EL (cell line): ENCODE measurements at regions not wholly inside any gene's neighbourhood (a gene's known extent, or its start where the extent isn't known, plus 50 kb on each side); places are given as distances from the start of the nearest gene placed in this dataset.
"Not testable (repeated sequence)": the region's sequence is repeated elsewhere in the genome, so short reads cannot be mapped to it uniquely, and the experiment has no call there.

Source experiments
- DNase-seq: peaks from one replicate; pipeline ENCODE4 v3.0.0-alpha.2; 2016

DNA sequence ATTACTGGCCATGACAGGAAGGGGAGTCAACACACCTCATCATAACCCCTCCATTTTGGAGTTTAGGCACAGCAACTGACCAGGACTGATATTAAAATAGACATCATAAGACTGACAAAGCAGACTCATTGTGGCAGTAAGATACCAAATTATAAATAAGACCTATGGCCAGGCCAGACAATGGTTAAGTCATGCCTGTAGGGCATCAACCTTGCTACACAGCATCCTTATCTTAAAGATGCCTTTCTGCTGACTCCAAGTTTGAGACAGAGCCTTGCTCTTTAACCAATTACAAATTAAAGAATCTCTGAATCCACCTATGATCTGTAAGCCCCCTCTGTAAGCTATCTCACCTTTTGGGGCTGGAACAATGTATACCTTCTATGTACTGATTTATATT, 65.5 kb downstream of the VCX2 start:
- DNase-seq = no peak

- DNase-seq = no peak
Measured at GRCh38 chrX:8103655-8104054, 67.4 kb downstream of the VCX2 start.

- no peak for DNase-seq
Measured at GRCh38 chrX:8091510-8091909, 79.6 kb downstream of the VCX2 start.

DNA sequence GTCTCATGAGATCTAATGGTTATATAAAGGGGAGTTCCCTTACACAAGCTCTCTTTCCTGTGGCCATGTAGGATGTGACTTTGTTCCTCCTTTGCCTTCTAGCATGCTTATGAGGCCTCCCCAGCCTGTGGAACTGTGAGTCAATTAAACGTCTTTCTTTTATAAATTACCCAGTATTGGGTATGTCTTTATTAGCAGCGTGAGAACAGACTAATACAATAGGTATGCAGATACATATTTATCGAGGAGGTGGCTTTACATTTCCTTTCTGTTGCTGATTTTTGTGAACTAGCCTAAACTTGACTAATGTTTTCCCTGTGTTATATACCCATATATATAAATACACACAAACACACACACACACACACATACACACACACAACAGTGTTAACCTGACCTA, 80.2 kb downstream of the VCX2 start:
- no peak for DNase-seq

DNA sequence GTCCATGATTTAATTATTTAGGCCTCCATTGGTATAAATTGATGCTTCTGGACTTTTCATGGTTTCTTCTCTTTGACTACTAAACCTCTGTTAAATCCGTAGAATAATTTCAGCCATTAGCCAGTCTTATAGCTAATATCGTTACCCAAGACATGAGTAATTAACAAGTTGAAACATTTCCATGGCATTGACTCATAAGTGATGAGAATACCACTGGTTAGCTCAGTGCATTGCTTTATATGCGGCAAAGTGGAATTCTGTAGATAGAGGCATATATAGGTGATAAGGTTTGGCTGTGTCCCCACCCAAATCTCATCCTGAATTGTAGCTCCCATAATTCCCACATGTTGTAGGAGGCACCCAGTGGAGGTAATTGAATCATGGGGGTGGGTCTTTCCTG, 80.6 kb downstream of the VCX2 start:
- no peak for DNase-seq

DNA sequence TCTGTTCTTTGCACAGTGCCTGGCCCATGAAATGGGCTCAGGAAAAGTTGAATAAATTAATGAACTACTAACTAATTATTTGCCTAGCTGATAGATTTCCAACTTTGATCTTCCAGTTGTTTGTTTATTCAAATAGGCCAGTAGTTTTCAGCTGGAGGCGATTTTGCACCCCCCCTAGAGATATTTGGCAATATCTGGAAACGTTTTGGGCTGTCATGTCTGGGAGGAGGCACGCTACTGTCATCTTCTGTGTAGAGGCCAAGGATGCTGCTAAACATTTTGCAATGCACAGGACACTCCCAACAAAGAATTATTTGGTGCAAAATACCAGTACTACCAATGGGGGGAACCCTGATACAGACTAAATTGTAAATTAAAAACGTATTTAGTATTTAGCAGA, 81.9 kb downstream of the VCX2 start:
- no peak for DNase-seq

GRCh38 chrX:8084006-8084405, 87.1 kb downstream of the VCX2 start:
- peak; percentile 23 for DNase-seq

GRCh38 chrX:8083286-8083685, 87.8 kb downstream of the VCX2 start:
- no peak for DNase-seq

DNA sequence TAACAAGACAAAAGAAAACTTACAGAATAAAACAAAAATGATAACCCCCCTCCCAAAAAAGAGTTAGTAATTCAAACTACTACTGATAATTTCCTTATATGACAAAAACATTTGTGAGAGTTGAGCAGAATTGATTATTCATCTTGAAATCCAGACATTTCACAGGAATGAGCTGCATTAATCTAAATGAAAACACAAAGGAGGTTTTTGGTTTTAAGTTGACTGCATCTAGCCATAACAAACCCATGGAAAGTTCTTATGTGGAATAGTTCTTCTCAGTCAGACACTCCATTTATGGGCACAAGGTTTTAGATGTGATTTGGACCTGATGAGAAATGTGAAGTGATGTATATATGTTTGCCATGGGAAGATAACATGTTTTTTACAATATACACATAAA, 95.4 kb downstream of the VCX2 start:
- DNase-seq = no peak

DNA sequence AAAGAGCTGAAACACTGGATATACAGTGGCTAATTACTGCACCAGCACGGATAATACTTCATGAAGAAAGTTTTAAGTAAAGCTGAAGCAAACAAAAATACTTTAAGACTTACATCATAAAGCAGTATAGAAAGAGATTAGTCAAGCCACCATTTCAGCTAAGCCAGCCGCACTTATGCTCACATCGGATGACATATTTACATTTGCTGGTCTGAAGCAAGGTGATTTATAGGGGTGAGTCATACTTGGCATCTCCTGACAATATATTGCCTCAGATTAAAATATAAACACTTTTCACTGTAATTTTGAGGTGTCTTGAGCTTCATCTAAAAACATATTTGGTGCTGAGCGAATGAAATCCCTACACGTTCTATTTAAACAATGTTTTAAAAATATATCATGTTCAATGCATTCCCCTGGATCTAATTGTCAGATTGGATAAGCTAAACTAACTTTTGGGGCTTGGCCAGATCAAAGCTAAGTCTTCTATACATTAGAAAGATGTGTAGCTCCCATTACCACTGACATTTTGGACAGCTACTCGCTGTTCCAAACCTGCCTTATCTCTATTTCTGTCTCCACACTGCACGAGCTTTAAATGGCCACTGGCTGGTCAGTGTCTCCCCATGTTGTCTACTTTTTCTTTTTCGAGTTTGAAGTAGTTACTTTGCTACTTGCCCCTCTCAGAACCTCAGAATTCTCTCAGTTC, 103.2 kb downstream of the VCX2 start:
- peak; percentile 2 for DNase-seq

GRCh38 chrX:8052909-8053308, 118.2 kb downstream of the VCX2 start:
- no peak for DNase-seq

DNA sequence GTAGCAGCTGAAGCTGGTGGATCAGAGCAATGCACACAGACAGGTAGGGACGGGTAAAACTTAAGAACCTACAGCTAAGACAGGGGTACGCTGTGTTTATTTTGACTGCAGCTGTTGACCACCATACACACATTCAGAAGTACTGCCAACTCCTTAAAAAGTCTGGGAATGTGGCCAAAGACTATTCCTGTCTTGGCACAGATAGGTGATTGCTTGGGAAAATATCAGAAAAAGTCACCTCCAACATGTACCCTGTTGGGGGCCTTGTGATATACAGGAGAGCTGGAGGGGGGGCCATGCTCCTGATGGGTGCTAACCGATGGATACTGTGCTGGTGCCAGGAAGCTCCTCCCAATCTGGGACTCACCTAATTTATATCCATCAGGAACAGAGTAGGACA, 121.2 kb downstream of the VCX2 start:
- no peak for DNase-seq

- DNase-seq = no peak
Measured at GRCh38 chrX:8048466-8048865, 121.3 kb upstream of the PNPLA4 start.

GRCh38 chrX:8044947-8045346, 117.7 kb upstream of the PNPLA4 start:
- no peak for DNase-seq

DNA sequence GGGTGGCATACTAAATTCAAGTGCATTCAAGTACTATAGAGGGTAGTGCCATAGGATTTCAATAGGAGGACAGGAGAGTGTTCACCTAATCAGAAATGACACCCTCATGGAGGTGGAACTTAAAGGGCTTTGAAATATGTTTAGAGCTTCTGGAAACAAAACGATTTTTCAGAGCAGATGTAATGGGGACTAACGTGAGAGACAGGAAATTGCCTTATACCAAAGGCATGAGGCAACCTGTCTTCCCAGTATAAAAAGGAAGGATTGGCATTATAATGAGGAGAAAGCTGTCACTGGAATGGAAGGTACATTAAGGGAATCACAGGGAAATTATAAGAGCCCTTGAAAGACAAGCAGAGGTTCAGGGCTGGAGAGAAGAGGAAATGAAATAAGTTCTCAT, 116.3 kb upstream of the PNPLA4 start:
- no peak for DNase-seq

DNA sequence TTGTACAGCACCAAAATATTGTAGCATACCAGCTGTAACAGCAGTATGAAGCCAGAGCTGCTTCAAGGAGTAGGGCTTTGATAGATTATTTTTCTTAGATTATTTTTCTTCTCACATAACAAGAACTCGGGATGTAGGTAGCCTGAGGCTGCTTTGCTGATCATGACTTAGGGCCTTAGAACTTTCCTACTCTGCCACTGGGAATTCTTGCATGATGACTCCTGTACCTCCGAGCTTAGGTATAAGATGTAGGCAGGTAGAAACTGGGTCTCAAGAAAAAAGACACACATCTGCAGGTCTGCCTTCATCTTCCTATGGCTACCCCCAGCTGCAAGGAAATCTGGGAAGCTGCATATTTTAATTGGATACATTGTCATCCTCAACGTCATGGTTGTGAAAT, 115.9 kb upstream of the PNPLA4 start:
- no peak for DNase-seq

DNA sequence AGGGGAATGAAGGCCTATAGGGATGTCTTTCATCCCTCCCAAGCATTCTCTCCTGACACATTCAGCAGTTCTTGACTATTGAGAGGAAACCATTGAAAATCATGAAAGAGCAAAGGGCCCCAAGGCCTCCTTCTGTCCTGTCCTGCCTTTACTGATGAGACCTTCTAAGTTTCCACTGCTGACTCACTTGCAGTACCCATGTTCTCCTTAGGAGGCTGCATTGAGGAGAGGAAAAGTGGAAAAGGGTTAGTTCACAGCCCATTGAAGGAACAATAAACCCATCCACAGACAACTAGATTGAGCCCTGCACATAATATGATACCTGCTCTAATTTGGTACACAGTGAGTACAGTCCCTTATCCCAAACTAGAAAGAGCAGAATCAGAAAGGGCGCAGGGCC, 115.1 kb upstream of the PNPLA4 start:
- DNase-seq = no peak

DNA sequence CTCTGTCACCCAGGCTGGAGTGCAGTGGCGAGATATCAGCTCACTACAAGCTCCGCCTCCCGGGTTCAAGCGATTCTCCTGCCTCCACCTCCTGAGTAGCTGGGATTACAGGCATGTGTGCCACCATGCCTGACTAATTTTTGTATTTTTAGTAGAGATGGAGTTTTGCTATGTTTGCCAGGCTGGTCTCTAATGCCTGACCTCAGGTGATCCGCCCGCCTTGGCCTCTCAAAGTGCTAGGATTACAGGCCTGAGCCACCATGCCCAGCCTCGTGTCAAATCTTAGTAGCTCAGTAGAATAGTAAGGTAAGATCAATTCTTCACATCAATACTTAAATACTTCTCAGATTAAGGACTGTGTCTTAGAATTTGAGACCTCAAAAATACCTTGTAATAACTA, 112.5 kb upstream of the PNPLA4 start:
- not testable (repeated sequence) for DNase-seq

GRCh38 chrX:8037593-8038348, 110.6 kb upstream of the PNPLA4 start:
- DNase-seq = no peak

GRCh38 chrX:8036914-8037313, 109.7 kb upstream of the PNPLA4 start:
- DNase-seq = no peak

DNA sequence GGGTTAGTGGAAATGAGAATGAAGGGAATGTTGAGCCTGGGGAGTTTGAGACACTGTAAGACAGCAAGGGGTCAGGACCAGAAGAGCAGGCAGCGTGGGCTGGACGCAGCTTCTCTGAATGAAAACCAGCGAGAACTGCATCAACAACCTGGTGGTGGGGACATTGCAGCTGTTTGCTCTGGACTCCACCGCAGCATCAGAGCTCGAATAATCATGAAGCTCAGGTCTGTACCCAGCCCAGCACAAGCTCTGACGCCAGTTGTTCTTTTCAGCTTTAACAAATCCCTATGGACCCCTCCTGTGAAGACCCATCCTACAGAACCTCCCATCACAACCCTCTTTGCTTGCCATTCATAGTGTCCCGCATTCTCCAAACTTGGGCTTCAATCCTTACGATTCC, 106.8 kb upstream of the PNPLA4 start:
- DNase-seq = no peak

GRCh38 chrX:8033175-8033574, 106.0 kb upstream of the PNPLA4 start:
- DNase-seq = no peak

GRCh38 chrX:8030361-8030760, 103.1 kb upstream of the PNPLA4 start:
- DNase-seq = no peak

DNA sequence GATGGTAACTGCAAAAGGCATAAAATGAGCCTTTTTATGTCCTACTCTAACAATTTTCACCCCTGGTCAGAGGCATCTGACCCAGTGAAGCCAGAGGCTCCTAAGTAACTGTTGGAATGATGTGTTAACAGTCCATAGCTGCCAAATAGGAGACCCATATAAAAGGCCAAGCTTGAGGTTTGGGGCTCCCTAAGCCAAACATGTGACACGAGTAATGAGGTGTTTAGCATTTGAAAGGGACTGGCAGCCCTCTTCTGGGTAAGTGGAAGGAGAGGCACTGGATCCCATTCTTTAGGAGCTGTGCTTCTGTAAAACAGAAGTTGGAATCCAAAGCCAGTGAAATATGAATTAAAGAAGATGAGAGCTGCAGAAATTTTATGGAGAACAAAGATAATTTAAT, 100.6 kb upstream of the PNPLA4 start:
- DNase-seq = no peak

GRCh38 chrX:8025705-8026104, 98.5 kb upstream of the PNPLA4 start:
- no peak for DNase-seq
